MM.1S (cell line): ENCODE measurements at regions not wholly inside any gene's neighbourhood (a gene's known extent, or its start where the extent isn't known, plus 50 kb on each side); places are given as distances from the start of the nearest gene placed in this dataset.
"Not testable (repeated sequence)": the region's sequence is repeated elsewhere in the genome, so short reads cannot be mapped to it uniquely, and the experiment has no call there.

Experiments used
- CTCF ChIP-seq: fragments of 300-600 bp; sonication (generic); IDR thresholded peaks from 2 replicates; pipeline ENCODE4 v1.5.1; 2016; ENCODE audit warnings: antibody characterized with exemption, low read length, mixed read lengths
- EZH2 ChIP-seq: fragments of 300-600 bp; sonication (generic); optimal IDR thresholded peaks from 2 replicates; pipeline ENCODE3; 2017; ENCODE audit warnings: low read depth, mild to moderate bottlenecking, antibody characterized with exemption, low read length, mixed read lengths

GRCh38 chr10:61037261-61037830 is 93.4 kb upstream of the RHOBTB1 start:
- not testable (repeated sequence) for TF ChIP-seq CTCF, EZH2
